HAP-1 (cell line): ENCODE measurements at regions not wholly inside any gene's neighbourhood (a gene's known extent, or its start where the extent isn't known, plus 50 kb on each side); places are given as distances from the start of the nearest gene placed in this dataset.

ENCODE experiments used
- DNase-seq, 2 experiments: peaks; one replicate each; pipeline ENCODE4 v3.0.0-alpha.2; 2016 to 2020; ENCODE audit warnings: low spot score in 2 of 2
- H3K27me3 ChIP-seq: fragments of 250-450 bp; sonication (Bioruptor Pico); 2 replicates; pipeline ENCODE4 v1.5.1; 2020; ENCODE audit warnings: low read depth, mild to moderate bottlenecking, moderate library complexity
- H3K36me3 ChIP-seq: fragments of 250-450 bp; sonication (Bioruptor Pico); replicated peaks from 2 replicates; pipeline ENCODE4 v1.5.1; 2020; ENCODE audit warnings: mild to moderate bottlenecking
- H3K4me1 ChIP-seq: fragments of 250-450 bp; sonication (Bioruptor Pico); 2 replicates; pipeline ENCODE4 v1.5.1; 2020; ENCODE audit warnings: mild to moderate bottlenecking
- H3K4me3 ChIP-seq: fragments of 250-450 bp; sonication (Bioruptor Pico); 2 replicates; pipeline ENCODE4 v1.5.1; 2020; ENCODE audit warnings: mild to moderate bottlenecking, moderate library complexity
- H3K9me3 ChIP-seq: fragments of 250-450 bp; sonication (Bioruptor Pico); 2 replicates; pipeline ENCODE4 v1.5.1; 2020; ENCODE audit warnings: mild to moderate bottlenecking, moderate library complexity
- in situ Hi-C: fragments of 300-500 bp; cut with MboI; formaldehyde crosslinking; loops from 3 replicates; pipeline ENCODE4 v1.14.3; 2020; ENCODE audit warnings: low sequenced_read_pairs, inconsistent platforms, mixed read lengths

- Histone ChIP-seq H3K36me3 (no peaks in the 10 kb centered on the region), H3K27me3 (no peaks in the 10 kb centered on the region), H3K4me1 (no peaks in the 10 kb centered on the region), H3K9me3 (no peaks in the 10 kb centered on the region), H3K4me3 (no peak overlapping the region)
- no peak for DNase-seq
- in situ Hi-C loops = loop anchor here (10.0 to 25.0 kb wide), 2 partner anchors 1425 to 1693 kb away; no protein-coding TSS in a partner anchor
These were observed 307.5 kb downstream of the DHX35 start for GRCh38 chr20:39269493-39270217.

GRCh38 chr20:39268981-39269461 is 306.9 kb downstream of the DHX35 start:
- Histone ChIP-seq H3K27me3 (no peaks in the 10 kb centered on the region), H3K4me3 (no peak overlapping the region), H3K36me3 (no peaks in the 10 kb centered on the region), H3K4me1 (no peaks in the 10 kb centered on the region), H3K9me3 (no peaks in the 10 kb centered on the region)
- peak; percentile 4 to 74 for DNase-seq
- in situ Hi-C loops = loop anchor here (10.0 to 25.0 kb wide), 2 partner anchors 1426 to 1693 kb away; no protein-coding TSS in a partner anchor

- Histone ChIP-seq H3K4me1 (no peaks in the 10 kb centered on the region), H3K27me3 (no peaks in the 10 kb centered on the region), H3K9me3 (no peaks in the 10 kb centered on the region), H3K4me3 (no peak overlapping the region), H3K36me3 (no peaks in the 10 kb centered on the region)
- no peak for DNase-seq
- in situ Hi-C loops = loop anchor here (10.0 to 25.0 kb wide), 2 partner anchors 1426 to 1694 kb away; no protein-coding TSS in a partner anchor
These were observed 306.4 kb downstream of the DHX35 start for GRCh38 chr20:39268491-39268951.

GRCh38 chr20:39266989-39267388 is 304.8 kb downstream of the DHX35 start:
- H3K4me3 ChIP-seq = no peak overlapping the region
- no peaks in the 10 kb centered on the region for H3K4me1 ChIP-seq
- H3K9me3 ChIP-seq = no peaks in the 10 kb centered on the region
- H3K36me3 ChIP-seq = no peaks in the 10 kb centered on the region
- in situ Hi-C loops = loop anchor here (10.0 to 25.0 kb wide), 2 partner anchors 1428 to 1695 kb away; no protein-coding TSS in a partner anchor
- H3K27me3 ChIP-seq = no peaks in the 10 kb centered on the region
- no peak for DNase-seq

- no peak overlapping the region for H3K4me3 ChIP-seq
- H3K9me3 ChIP-seq = no peaks in the 10 kb centered on the region
- H3K4me1 ChIP-seq = no peaks in the 10 kb centered on the region
- no peaks in the 10 kb centered on the region for H3K36me3 ChIP-seq
- no peaks in the 10 kb centered on the region for H3K27me3 ChIP-seq
- DNase-seq = peak; percentile 37 to 64
- in situ Hi-C loops = loop anchor here (10.0 to 25.0 kb wide), 2 partner anchors 1430 to 1698 kb away; no protein-coding TSS in a partner anchor
These were observed 302.5 kb downstream of the DHX35 start for GRCh38 chr20:39264506-39265172.

GRCh38 chr20:39263076-39263475 is 300.9 kb downstream of the DHX35 start:
- Histone ChIP-seq H3K36me3 (no peaks in the 10 kb centered on the region), H3K4me1 (no peaks in the 10 kb centered on the region), H3K9me3 (no peaks in the 10 kb centered on the region), H3K27me3 (no peaks in the 10 kb centered on the region), H3K4me3 (no peak overlapping the region)
- in situ Hi-C loops = loop anchor here (10.0 to 25.0 kb wide), 2 partner anchors 1432 to 1699 kb away; no protein-coding TSS in a partner anchor
- no peak for DNase-seq

- Histone ChIP-seq H3K36me3 (no peaks in the 10 kb centered on the region), H3K4me1 (no peaks in the 10 kb centered on the region), H3K27me3 (no peaks in the 10 kb centered on the region), H3K4me3 (no peak overlapping the region), H3K9me3 (no peaks in the 10 kb centered on the region)
- in situ Hi-C loops = loop anchor here (10.0 to 25.0 kb wide), 2 partner anchors 1435 to 1702 kb away; no protein-coding TSS in a partner anchor
- no peak for DNase-seq
These were observed 297.7 kb downstream of the DHX35 start for GRCh38 chr20:39259808-39260207.

- DNase-seq = no peak
- Histone ChIP-seq H3K9me3 (no peaks in the 10 kb centered on the region), H3K4me3 (no peak overlapping the region), H3K4me1 (no peaks in the 10 kb centered on the region), H3K27me3 (no peaks in the 10 kb centered on the region), H3K36me3 (no peaks in the 10 kb centered on the region)
- in situ Hi-C loops = loop anchor here (25.0 kb wide), 1 partner anchor 1703 kb away; no protein-coding TSS in a partner anchor
These were observed 297.1 kb downstream of the DHX35 start for GRCh38 chr20:39259010-39259803.

GRCh38 chr20:39258253-39258652 is 296.1 kb downstream of the DHX35 start:
- Histone ChIP-seq H3K4me1 (no peaks in the 10 kb centered on the region), H3K27me3 (no peaks in the 10 kb centered on the region), H3K4me3 (no peak overlapping the region), H3K9me3 (no peaks in the 10 kb centered on the region), H3K36me3 (no peaks in the 10 kb centered on the region)
- in situ Hi-C loops = loop anchor here (25.0 kb wide), 1 partner anchor 1704 kb away; no protein-coding TSS in a partner anchor
- no peak for DNase-seq

GRCh38 chr20:39253051-39253755 is 291.1 kb downstream of the DHX35 start:
- H3K4me3 ChIP-seq = no peak overlapping the region
- no peaks in the 10 kb centered on the region for H3K9me3 ChIP-seq
- in situ Hi-C loops = loop anchor here (25.0 kb wide), 1 partner anchor 1709 kb away; no protein-coding TSS in a partner anchor
- H3K36me3 ChIP-seq = no peaks in the 10 kb centered on the region
- H3K27me3 ChIP-seq = no peaks in the 10 kb centered on the region
- DNase-seq = no peak
- H3K4me1 ChIP-seq = no peaks in the 10 kb centered on the region

GRCh38 chr20:39252035-39252434 is 289.9 kb downstream of the DHX35 start:
- no peaks in the 10 kb centered on the region for H3K9me3 ChIP-seq
- H3K27me3 ChIP-seq = no peaks in the 10 kb centered on the region
- in situ Hi-C loops = loop anchor here (25.0 kb wide), 1 partner anchor 1710 kb away; no protein-coding TSS in a partner anchor
- no peak overlapping the region for H3K4me3 ChIP-seq
- H3K4me1 ChIP-seq = no peaks in the 10 kb centered on the region
- no peaks in the 10 kb centered on the region for H3K36me3 ChIP-seq
- DNase-seq = no peak

- DNase-seq = no peak
- no peaks in the 10 kb centered on the region for H3K9me3 ChIP-seq
- H3K4me1 ChIP-seq = no peaks in the 10 kb centered on the region
- no peaks in the 10 kb centered on the region for H3K36me3 ChIP-seq
- in situ Hi-C loops = loop anchor here (25.0 kb wide), 1 partner anchor 1713 kb away; no protein-coding TSS in a partner anchor
- no peaks in the 10 kb centered on the region for H3K27me3 ChIP-seq
- no peak overlapping the region for H3K4me3 ChIP-seq
These were observed 287.7 kb downstream of the DHX35 start for GRCh38 chr20:39249798-39250197.
